ENCODE measurements at regions not wholly inside any gene's neighbourhood (a gene's known extent, or its start where the extent isn't known, plus 50 kb on each side); places are given as distances from the start of the nearest gene placed in this dataset.
"Not testable (repeated sequence)": the region's sequence is repeated elsewhere in the genome, so short reads cannot be mapped to it uniquely, and the experiment has no call there.

GRCh38 chr2:91499431-91500050 lies 2808.1 kb downstream of the RPIA start:
- not testable (repeated sequence) for TF ChIP-seq CTCF (optimal IDR thresholded peaks at IDR 0.05 in 1 of 3, IDR thresholded peaks at IDR 0.05 in 1 of 3, conservative IDR thresholded peaks at IDR 0.05 in 1 of 3; ENCODE audit: extremely low read depth in 1 of 3, insufficient read depth in 2 of 3, low read length in 3 of 3); EZH2 (IDR thresholded peaks at IDR 0.05; ENCODE audit: low read length)
